Uterus (tissue), 3 donors: ENCODE measurements at regions not wholly inside any gene's neighbourhood (a gene's known extent, or its start where the extent isn't known, plus 50 kb on each side); places are given as distances from the start of the nearest gene placed in this dataset.

ENCODE experiments used
- DNase-seq, 2 donors: peaks; one replicate each; pipeline ENCODE4 v3.0.0-alpha.2; 2019 to 2020
- H3K27ac ChIP-seq, 2 donors: fragments of 200-600 bp; sonication (generic); 1 replicate in 1 of 2; 2 replicates in 1 of 2; pipeline ENCODE4 v1.5.1; 2016 to 2018
- H3K27me3 ChIP-seq, 2 donors: fragments of 200-600 bp; sonication (generic); one replicate each; pipeline ENCODE4 v1.5.1; 2018 to 2019; ENCODE audit warnings: control low read depth in 1 of 2
- H3K36me3 ChIP-seq, 2 donors: fragments of 200-600 bp; sonication (generic); one replicate each; pipeline ENCODE4 v1.5.1; 2019; ENCODE audit warnings: control low read depth in 1 of 2
- H3K4me1 ChIP-seq, 2 donors: fragments of 200-600 bp; sonication (generic); one replicate each; pipeline ENCODE4 v1.5.1; 2018 to 2019; ENCODE audit warnings: control low read depth in 1 of 2
- H3K4me3 ChIP-seq, 2 donors: fragments of 200-600 bp; sonication (generic); 1 replicate in 1 of 2; 2 replicates in 1 of 2; pipeline ENCODE4 v1.5.1; 2018 to 2019; ENCODE audit warnings: mild to moderate bottlenecking in 1 of 2
- H3K9me3 ChIP-seq, 2 donors: fragments of 200-600 bp; sonication (generic); one replicate each; pipeline ENCODE4 v1.5.1; 2019; ENCODE audit warnings: control low read depth in 1 of 2
- POLR2A ChIP-seq, 2 donors: fragments of 450-650 bp; IDR thresholded peaks; one replicate each; pipeline ENCODE4 v1.6.1; 2016; ENCODE audit warnings: antibody characterized with exemption in 2 of 2, mild to moderate bottlenecking in 1 of 2, moderate library complexity in 1 of 2
- intact Hi-C: fragments of 100-400 bp; cut with DNase I; formaldehyde crosslinking; loops from one replicate; pipeline ENCODE4 v1.15.1; 2023; ENCODE audit warnings: low total_unique reads
- TF ChIP-seq, protein P1 (sequence below), 4 experiments: fragments of 200-600 bp in 2 of 4; fragments of 450-650 bp in 2 of 4; sonication (generic) in 2 of 4; IDR thresholded peaks; one replicate each; pipeline ENCODE4 v1.5.1; 2016 to 2019; ENCODE audit warnings: antibody characterized with exemption in 4 of 4, mild to moderate bottlenecking in 2 of 4, moderate library complexity in 1 of 4
- donor health status: DM: yes; HTN: yes; CAD: no.

DNA sequence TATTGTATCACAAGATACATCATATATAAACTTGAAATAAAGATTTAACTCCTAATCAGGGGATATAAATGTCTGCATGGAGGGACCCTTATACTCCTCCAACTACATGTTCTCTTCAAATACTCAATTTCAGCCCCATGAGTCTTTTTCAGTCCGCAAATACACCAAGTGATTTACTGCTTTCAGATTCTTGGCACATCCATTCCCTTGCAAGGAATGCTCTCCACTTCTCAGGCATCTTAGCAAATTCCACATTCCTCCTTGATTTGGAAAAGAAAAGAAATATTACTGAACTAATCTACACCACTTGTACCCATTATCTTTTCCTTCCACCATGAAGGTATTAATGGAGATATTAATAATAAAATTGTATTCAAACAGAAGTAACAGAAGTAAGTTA is 999.4 kb upstream of the GJE1 start:
- Histone ChIP-seq H3K9me3 (no peaks in the 10 kb centered on the region), H3K4me3 (no peak overlapping the region), H3K4me1 (peaks cover 0 to 5% of the 10 kb centered on the region in 2 donors), H3K27ac (no peak overlapping the region), H3K36me3 (no peaks in the 10 kb centered on the region), H3K27me3 (no peaks in the 10 kb centered on the region)
- no peak for DNase-seq
- intact Hi-C loops, result no loop called here
- no peak for TF ChIP-seq POLR2A (IDR thresholded peaks at IDR 0.05)
- TF ChIP-seq, protein P1, sequence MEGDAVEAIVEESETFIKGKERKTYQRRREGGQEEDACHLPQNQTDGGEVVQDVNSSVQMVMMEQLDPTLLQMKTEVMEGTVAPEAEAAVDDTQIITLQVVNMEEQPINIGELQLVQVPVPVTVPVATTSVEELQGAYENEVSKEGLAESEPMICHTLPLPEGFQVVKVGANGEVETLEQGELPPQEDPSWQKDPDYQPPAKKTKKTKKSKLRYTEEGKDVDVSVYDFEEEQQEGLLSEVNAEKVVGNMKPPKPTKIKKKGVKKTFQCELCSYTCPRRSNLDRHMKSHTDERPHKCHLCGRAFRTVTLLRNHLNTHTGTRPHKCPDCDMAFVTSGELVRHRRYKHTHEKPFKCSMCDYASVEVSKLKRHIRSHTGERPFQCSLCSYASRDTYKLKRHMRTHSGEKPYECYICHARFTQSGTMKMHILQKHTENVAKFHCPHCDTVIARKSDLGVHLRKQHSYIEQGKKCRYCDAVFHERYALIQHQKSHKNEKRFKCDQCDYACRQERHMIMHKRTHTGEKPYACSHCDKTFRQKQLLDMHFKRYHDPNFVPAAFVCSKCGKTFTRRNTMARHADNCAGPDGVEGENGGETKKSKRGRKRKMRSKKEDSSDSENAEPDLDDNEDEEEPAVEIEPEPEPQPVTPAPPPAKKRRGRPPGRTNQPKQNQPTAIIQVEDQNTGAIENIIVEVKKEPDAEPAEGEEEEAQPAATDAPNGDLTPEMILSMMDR (IDR thresholded peaks at IDR 0.05), result no peak

DNA sequence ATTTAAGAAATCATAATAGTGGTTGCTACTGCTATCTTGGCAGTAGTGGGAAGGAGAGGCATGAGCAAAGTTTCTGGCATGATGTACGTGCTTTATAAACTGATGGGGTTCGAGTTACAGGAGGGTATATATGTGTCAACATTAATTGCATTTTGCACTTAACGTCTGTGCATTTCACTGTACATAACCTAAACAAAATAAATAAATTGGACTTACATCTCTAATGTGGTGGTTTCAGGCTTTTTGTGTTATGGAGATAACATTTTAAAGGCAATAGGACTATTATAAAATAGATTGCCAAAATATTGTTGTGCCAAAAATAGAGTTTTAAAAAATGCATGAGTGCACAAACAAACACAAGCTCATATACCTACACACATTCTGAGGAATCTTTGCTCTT is 1001.1 kb upstream of the GJE1 start:
- H3K9me3 ChIP-seq, result no peaks in the 10 kb centered on the region
- peaks cover 0 to 5% of the 10 kb centered on the region in 2 donors for H3K4me1 ChIP-seq
- intact Hi-C loops, result no loop called here
- H3K4me3 ChIP-seq, result no peak overlapping the region
- no peaks in the 10 kb centered on the region for H3K36me3 ChIP-seq
- no peak for DNase-seq
- no peak overlapping the region for H3K27ac ChIP-seq
- TF ChIP-seq POLR2A (IDR thresholded peaks at IDR 0.05), result no peak
- TF ChIP-seq, protein P1 (IDR thresholded peaks at IDR 0.05), result no peak
- no peaks in the 10 kb centered on the region for H3K27me3 ChIP-seq

DNA sequence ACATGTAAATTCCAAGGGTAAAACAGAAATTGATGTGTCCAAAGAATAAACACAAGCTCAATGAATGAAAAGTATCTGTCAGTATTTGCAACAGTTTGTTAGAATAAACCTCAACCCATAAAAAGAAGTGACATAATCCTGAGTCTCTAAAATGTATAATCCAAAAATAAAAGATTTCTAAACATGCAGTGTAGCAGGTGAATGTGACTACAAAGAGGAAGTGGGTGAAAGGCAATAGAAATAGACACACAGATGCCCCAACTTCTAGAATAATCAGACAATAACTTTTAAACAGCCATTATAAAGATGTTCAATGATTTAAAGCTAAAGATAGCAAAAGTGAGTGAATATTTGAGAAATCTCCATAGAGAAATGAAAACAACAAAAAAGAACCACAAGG is 1009.2 kb upstream of the GJE1 start:
- no peak overlapping the region for H3K27ac ChIP-seq
- intact Hi-C loops, result no loop called here
- no peaks in the 10 kb centered on the region for H3K9me3 ChIP-seq
- no peak for TF ChIP-seq POLR2A (IDR thresholded peaks at IDR 0.05)
- TF ChIP-seq, protein P1 (IDR thresholded peaks at IDR 0.05), result no peak
- no peak overlapping the region for H3K4me3 ChIP-seq
- no peaks in the 10 kb centered on the region for H3K4me1 ChIP-seq
- no peaks in the 10 kb centered on the region for H3K36me3 ChIP-seq
- DNase-seq, result no peak
- no peaks in the 10 kb centered on the region for H3K27me3 ChIP-seq

DNA sequence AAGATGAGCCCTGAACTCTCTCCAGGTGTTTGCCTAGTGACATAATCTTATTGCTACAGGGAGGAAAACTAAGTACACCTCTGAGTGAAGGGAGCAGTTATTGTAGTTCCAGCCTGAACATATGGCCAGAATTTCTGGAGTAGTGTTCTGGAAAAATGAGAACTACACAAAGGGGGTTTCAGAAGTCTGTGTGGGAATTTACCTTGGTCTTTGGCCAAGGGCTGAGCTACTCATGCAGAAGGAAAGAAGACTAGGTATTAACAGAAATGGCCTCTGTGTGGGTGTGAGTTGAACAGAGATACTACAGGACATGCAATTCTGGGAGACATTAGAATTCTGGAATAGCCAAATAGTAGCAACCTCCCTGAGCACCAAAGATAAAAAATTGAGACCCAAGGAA is 1009.7 kb upstream of the GJE1 start:
- intact Hi-C loops, result no loop called here
- no peaks in the 10 kb centered on the region for H3K4me1 ChIP-seq
- DNase-seq, result no peak
- H3K9me3 ChIP-seq, result no peaks in the 10 kb centered on the region
- no peaks in the 10 kb centered on the region for H3K27me3 ChIP-seq
- TF ChIP-seq, protein P1 (IDR thresholded peaks at IDR 0.05), result no peak
- TF ChIP-seq POLR2A (IDR thresholded peaks at IDR 0.05), result no peak
- no peak overlapping the region for H3K27ac ChIP-seq
- H3K4me3 ChIP-seq, result no peak overlapping the region
- no peaks in the 10 kb centered on the region for H3K36me3 ChIP-seq

DNA sequence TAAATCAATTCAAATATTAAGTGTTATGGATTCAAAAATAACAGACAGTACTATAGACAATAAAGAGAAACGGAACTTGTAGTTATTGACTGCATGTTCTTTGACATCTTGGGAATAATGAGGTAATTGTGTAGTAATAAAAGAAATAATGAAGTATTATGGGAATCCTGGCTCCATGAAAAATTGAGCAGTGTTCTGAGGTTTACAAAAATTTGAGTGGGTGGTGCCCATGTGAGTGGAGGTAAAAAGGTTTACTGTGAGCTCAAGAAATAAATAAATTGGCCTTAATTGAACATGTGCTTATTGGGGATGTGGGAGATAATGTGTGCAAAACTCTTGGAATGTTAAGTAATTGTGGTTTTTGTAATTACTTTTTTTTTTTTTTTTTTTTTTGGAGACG is 1013.7 kb upstream of the GJE1 start:
- no peak for TF ChIP-seq POLR2A (IDR thresholded peaks at IDR 0.05)
- TF ChIP-seq, protein P1 (IDR thresholded peaks at IDR 0.05), result no peak
- no peak for DNase-seq
- no peak overlapping the region for H3K27ac ChIP-seq

More for the DNA sequence above, 1013.7 kb upstream of the GJE1 start:
- Histone ChIP-seq H3K4me1 (no peaks in the 10 kb centered on the region), H3K4me3 (no peak overlapping the region), H3K36me3 (no peaks in the 10 kb centered on the region), H3K9me3 (no peaks in the 10 kb centered on the region), H3K27me3 (no peaks in the 10 kb centered on the region)
- intact Hi-C loops, result no loop called here
